T-helper 2 cell treated with Interferon-gamma antibody and Interleukin-4, amounts not matched to agents 100 ng/mL and 5 ng/mL, for 36 hours (primary cell): ENCODE measurements at regions not wholly inside any gene's neighbourhood (a gene's known extent, or its start where the extent isn't known, plus 50 kb on each side); places are given as distances from the start of the nearest gene placed in this dataset.
"Not testable (repeated sequence)": the region's sequence is repeated elsewhere in the genome, so short reads cannot be mapped to it uniquely, and the experiment has no call there.

ENCODE experiments used
- intact Hi-C: fragments of 100-400 bp; cut with micrococcal nuclease; formaldehyde crosslinking; loops from one replicate; pipeline ENCODE4 v1.15.1; 2023

DNA sequence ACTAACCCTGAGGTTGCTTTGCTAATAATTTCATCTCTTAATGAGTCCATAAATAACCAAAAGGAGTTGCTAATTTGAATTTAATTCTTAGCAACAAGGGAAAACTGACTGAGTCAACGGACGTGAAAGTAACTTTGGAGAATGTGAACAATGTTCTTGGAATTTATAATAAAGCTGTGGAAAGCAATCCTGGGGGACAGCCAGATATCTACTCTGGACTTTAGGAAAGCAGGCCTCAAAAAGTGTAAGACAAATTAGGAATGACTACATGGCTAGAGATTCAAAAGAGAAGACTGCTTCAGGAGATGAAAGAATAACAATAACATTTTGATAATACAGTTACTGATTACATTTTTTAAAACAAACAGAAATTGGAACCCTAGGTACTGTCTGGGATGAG is 318.4 kb upstream of the COL8A1 start:
- intact Hi-C loops: no loop called here

DNA sequence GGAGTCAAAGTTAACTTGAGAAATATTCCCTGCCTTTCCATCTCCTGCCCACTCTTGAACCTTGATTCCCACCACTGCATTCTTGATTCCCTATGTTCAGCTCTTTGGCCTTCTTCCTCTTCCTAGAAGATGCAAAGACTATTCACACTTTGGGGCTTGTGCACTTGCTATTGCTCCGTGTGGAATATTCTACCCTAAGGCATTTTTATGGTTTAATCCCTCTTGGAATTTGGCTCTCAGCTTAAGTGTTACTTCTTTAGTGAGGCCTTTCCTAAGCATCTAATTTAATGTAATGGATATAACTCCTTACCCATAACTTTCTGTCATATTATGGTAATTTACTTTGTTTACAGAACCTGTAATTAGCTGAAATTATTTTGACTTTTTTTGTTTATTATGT is 318.9 kb upstream of the COL8A1 start:
- intact Hi-C loops: no loop called here

DNA sequence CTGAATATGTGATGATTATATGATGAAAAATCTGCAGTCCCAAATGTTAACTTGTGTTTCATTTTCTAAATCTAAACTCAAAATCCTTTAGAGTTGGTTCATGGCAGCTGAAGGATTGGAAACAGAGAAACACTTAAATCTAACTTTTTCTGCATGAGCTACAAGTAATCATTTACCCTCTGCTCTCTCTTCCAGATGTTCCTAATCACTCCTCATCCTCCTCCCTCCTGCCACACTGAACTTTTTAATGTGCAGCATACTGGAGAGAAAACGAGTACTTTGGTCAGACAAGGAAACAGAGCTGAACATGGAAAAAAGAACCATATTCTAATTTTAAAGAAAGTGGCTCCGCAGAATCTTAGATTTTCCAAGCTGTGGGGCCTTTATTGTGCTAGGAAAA is 321.2 kb upstream of the COL8A1 start:
- intact Hi-C loops: no loop called here

DNA sequence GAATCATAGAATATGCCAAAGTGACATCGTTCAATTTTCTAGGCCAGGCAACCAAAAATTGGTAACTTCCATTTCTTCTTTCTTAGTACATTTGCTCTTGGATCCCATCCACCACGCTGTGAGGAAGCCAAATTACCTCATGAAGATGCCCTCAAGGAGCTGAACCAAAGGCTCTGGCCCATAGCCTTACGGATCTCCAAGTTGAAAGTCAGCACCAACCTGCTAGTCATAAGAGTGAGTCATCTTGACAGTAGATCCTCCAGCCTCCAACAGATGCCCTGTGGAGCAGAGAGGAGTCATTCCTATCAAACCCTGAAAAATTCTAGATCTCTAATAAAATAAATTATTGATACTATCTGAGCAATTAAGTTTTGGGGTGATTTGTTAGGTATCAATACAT is 322.5 kb upstream of the COL8A1 start:
- intact Hi-C loops: no loop called here

DNA sequence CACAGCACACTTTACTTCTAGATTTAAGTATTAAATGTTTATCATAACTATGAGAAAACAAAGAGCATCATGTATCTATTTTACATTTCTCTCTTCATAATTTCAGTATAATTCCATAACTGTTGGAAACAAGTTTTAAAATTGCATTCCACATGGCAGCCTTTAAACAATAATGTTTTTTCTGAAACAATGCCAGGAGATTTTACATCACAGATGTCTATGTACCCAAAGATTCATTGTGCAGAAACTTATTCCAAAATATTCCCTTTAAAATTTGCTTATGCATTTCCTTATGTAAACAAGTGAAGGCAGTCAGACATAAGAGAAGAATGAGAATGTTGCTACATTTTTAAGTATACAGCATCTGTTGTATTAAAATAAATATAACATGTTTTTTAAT is 324.9 kb upstream of the COL8A1 start:
- intact Hi-C loops: no loop called here

DNA sequence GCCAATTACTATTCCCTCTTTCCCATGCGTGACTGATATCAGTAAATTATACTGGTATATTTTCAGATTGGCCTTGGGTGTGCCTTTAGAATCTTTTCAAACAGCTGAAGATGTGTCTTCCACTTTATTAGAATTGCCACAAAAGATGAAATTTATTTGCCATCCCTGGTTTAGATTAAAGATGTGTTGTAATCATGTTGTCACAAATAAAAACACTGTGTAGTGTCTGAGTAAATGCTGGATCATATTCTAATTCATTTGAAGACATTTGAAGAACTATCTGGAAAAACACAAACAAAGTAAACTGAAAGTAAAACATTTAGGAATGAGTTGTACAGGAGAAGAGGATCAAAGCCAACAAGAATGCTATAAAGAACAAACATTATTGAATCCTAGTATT is 339.7 kb upstream of the COL8A1 start:
- intact Hi-C loops: no loop called here

DNA sequence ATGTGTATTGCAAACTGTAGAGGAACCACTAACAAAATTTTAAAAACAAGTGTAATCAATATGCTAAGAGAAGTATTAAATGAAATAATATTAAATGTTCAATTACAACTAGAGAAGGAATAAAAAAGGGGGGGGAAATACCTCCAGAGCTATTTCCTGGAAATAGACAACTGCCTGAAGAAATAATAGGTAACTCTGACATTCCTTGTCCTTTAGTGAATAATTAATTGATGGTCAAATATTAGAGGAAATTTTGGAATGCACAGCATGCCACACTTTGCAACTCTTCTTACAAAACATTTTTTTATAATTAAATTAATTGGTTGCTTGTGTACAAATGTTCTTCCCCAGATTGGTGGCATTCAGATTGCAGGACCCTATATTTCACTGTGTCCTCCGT is 342.6 kb upstream of the COL8A1 start:
- intact Hi-C loops: no loop called here

DNA sequence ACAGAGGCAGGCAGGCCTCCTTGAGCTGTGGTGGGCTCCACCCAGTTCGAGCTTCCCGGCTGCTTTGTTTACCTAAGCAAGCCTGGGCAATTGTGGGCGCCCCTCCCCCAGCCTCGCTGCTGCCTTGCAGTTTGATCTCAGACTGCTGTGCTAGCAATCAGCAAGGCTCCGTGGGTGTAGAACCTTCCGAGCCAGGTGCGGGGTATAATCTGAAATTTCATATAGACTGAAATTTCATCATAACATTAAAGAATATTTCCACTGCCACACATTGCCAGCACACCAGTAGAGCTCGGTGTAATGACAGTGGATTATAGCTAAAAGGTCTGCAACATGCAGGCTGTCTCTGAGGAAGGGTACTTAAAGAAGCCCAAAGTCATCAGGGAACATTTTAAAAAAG is 344.3 kb upstream of the COL8A1 start:
- intact Hi-C loops: not testable (repeated sequence)

DNA sequence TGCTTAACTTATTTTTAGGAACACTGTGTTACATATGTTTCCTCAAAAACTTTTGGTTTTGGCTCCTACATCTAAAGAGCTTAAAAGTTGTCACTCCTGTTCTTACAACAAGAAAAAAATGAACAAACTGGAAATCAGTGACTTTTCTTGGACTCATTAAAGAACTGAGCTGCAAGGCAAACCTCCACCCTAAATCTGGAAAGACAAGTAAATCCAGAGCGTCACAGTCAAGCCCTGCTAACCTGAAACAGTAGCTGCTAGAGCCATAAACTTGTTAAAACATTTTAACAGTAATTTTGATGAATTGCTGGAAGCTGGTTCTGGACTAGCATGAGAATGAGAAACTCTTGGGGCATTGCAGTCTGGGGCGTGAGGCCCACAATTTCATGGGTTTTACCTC is 350.5 kb upstream of the COL8A1 start:
- intact Hi-C loops: no loop called here

DNA sequence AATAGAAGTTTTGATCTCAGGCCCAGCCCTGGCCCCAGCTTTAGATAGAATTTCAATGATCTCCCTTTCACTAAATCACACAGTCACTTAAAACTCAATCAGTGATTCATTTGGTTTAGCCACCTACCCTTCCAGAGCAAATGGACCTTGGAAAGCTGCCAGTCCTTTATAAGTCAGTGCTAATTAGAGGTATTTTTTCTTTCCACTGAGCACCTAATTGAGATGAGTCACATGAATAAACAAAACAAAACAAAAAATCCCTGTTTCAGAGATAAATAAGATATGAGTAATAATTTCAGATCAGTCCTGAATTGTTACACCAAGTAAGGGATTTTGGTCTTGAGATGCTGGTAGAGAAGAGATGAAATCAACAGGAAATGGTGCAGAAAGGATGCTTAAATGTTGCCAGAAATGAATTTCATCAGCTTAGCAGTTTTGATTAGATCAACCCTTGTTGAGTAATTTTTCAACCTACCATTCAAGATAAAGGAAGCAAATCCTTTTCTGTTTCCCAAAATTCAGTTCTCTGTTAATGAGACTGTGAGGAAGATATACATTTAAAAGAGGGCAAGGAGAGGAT is 352.0 kb upstream of the COL8A1 start:
- intact Hi-C loops: no loop called here

DNA sequence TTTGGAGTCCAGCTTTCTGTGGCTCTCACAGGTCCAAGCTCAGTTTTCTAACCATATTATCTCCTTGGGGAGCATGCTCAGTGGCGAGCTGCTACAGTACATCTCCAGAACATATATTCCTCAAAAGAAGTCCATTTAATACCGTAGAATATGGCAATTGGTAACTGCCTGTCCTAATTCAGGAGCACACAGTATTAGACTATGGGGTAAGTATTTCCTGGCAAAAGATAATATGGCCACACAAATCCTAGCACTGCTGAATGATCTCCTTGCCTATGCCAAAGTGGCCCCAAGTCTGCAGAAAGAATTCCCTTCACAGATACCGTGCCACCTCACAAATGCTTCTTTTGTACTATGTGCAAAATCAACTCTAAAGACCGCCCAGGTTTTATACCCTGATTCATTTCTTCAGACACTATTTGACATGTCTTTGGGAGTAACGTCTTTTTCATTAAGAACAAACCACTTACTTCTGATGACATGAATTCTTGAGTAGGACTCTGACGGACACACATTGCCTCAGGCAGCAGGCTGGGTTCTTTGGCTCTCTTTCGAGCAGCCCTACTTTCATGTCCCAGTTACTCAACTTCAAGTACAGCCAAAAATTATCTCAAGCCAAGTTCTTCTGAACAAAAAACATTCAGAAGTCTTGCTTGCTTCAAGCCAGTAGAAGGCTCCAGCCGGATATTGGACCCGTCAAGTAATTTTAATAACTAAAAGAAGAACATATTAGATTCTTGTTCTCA is 368.3 kb upstream of the DCBLD2 start:
- intact Hi-C loops: no loop called here

DNA sequence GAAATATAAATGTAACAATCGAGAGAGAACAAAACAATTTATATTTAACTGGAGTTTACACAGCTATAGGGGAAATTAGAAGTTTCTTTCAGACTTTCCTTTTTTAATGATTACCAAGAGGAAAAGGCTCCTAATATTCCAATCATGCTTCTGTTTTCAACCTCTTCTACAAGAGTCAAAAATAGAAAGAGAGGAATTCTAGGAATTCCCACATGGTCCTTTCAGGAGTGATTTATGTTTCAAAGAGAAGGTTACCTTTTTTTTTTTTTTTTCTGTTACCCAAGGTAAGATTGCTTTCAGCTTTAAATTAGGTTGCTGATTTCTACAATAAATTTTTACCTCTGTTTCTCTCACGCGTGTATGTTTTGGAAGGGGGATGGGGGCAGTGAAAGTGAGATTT is 355.3 kb upstream of the DCBLD2 start:
- intact Hi-C loops: no loop called here

DNA sequence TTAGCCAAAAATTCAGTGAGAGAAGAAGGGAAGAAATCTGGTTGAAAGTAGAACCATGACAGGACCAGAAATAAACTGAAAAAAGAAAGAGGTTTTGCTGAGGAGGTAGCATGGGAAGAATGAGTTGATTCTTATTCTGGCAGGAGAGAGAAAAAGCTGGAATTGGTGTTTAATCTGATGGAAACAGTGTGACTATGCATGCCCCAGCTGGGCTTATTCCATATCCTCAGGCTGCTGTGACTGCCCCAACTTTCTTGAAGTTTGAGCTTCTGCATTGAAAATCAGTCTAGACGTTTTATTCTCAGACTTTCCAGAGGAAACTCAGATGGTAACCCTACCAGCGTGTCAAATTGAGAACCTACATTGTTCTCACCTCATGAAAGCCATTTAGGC is 352.5 kb upstream of the DCBLD2 start:
- intact Hi-C loops: no loop called here

DNA sequence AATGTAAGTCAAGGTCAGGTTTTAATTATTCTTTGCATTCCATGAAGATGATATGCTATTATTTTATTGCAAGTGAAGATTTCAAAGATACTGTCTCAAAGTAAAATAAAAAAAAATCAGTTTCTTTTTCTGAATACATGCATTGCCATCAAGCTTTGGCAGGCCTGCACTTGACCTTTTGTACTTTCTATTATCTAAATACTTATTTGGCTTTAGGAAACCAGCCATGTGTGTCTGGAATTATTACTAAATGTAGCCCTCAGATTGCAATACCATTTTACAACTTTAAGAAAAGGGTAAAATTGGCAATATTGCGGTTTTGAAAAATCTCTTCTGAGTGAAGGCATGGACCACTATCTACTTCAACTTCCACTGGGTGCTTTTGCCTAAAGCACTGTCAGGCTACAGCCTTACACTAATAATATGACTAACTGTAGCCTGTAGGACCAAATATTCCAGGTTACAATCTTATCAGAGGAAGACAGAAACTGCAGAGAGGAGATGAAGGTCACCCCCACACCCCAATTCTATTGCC is 349.4 kb upstream of the DCBLD2 start:
- intact Hi-C loops: no loop called here

DNA sequence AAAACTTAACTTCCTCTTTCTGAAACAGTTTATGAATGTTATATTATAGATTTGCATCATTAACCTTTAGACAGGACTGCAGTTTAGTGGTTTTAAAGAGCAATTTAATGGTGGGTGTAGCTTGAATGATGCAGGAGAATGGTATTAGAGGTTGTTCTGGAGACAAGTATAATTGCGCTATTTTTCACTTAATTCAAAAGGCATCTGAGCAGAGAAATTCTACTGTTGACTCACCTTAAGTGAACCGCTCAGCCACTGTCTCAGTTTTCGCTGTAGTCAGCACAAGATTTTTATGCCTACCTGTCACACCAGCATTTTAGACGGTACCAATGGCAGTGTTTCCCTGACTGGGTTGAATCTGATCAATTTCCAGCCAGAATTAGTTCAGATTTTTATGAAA is 348.8 kb upstream of the DCBLD2 start:
- intact Hi-C loops: no loop called here

DNA sequence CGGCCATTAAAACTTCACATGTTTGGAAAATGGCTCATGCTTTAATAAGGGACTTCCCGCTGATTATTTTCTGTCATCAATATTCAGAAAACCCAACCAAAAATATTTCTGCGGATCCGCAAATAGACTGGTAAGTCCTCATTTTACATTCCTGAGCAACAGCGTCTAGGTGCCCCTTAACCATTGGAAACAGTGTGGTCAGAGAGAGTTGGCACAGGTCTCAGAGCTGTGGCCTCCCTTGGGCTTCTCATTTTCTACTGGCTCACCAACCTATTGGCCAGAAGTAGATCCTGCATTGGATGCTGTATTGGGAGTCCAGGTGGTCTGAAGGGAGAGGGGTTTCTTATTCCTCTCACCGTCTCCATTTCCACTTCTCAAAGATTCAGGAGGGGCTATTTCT is 348.1 kb upstream of the DCBLD2 start:
- intact Hi-C loops: no loop called here

DNA sequence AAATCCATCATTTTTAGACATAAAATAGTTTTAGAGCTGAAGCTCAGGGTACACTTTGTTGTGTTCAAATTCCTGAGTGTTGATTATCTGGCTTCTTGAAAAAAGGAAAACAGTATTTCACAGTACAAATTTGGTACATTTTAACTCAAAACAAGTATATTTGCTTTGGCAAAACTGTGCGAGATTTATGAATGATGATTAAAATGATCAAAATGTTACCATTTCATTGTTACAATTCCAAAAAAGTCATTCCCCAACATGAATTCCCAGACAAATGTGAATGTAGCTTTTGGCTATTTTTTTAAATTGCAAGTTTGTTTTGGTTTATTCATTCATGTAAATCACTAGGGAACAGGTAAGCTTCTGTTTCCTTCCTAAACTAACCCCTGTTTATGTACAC is 347.4 kb upstream of the DCBLD2 start:
- intact Hi-C loops: no loop called here

DNA sequence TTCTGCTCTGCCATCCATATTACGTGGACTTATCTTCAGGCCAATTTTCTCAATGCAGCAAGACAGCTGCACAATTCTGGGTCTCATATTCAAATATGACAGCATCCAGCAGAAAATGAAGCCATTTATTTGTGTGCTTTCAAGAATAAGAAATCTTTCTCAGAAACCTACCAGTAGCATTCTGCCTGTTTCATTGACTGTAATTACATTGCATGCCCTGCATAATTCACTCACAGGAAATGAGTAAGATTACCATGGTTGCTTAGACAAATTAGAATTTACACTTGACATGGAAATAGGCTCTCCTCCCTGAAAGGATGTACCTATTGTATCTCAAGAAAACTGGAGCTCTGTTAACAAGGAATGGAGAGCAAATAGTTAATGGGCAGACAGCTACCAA is 346.6 kb upstream of the DCBLD2 start:
- intact Hi-C loops: no loop called here

DNA sequence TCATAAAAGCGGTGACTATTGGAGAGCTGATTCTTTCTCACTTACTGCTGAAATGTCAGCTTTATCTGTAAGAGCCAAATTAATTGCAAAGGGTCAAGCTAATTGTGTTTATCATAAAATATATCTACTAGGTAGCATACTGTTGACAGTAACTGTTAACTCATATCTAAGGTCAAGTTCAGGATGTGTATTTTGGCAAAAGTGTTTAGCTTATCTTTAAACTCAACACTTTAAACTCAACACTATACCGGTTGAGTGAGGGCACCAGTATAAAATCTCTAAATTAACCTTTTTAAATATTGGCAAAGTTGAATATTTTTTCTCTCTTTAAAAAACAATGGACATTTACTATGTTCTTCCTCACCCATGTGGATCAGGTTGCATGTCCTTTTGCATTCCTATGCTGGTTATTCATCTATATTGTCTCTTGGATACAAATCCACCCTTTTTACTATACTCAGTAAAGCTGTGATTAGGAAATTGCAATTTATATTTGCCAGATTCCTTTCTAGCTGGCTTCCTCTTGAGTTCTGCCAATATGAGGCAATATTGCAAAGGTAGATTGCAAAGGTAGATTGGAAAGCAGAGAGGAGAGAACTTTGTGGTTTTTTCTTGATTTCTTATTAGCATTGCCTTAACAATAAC is 344.6 kb upstream of the DCBLD2 start:
- intact Hi-C loops: no loop called here

DNA sequence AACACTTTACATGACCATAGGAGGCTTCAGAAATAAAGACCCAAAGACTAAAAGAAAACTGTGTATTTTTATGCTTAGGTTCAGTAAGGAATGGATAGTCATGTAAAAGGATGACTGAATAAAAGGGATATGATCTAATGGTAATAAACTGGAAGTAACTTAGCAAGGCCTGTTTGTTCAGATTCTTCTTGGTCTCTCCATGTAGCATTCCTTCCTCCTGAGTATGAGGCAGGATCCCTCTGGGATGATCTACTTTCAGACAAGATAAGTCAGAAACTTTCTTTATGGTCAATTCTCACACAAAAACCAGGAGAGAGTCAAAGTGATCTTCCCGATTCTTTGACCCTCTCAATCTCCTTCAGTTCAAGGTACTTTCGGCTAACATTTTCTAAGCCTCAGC is 340.8 kb upstream of the DCBLD2 start:
- intact Hi-C loops: no loop called here

DNA sequence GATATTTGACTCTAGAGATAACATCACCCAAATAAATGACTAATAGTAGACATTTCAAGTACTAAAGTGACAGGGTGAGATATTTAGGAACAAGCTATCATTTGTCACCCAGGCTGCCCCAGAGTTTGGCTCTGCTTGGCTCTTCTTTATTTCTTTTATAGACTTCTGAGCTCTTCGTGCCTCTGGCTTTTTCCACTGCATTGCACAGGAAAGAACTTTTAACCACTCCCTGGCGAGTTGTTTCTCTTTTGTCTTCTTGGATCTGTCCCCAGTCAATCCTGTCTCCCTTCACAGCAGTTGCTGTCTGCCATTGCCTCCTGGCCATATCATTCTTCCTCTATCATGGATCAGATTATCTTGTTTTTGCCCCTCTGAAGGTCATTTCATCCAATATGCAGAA is 339.2 kb upstream of the DCBLD2 start:
- intact Hi-C loops: no loop called here

DNA sequence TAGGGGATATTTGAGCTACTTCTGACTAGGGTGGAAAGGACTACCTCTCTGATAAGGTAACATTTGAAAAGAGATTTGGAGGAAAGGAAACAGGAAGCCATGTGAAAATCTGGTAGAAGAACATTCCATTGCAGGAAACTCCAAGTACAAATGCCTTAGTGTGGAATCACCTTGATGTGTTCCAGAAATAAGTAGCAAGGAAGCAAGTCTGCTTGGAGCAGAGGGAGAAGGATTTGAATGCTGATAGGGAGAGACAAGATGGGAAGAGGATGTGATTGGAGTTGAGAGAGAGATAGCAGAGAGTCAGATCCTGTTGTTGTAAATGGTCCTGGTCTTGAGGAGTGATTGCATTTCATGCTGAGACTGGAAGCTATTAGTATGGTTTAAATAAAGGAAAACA is 335.1 kb upstream of the DCBLD2 start:
- intact Hi-C loops: no loop called here

DNA sequence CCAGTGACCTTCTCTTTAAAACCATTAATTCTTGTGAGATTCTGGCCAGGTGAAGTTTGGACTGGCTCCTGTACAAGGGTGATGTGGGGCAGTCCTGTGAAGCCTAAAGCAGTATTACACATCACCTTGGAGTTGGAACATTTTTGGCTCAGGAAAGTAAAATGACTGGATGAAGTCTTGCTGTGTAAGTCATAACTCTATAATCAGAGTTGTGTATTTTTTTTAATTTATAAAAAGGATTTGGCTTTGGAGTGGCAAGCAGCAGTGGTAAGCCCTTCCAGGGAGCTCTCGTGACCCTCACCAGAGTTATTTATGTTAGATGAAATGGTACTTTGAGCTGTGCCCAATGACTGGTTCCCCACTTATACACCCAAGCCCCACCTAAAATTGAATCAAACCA is 331.2 kb upstream of the DCBLD2 start:
- intact Hi-C loops: no loop called here
